GM13977 (cell line): ENCODE measurements at regions not wholly inside any gene's neighbourhood (a gene's known extent, or its start where the extent isn't known, plus 50 kb on each side); places are given as distances from the start of the nearest gene placed in this dataset.
"Not testable (repeated sequence)": the region's sequence is repeated elsewhere in the genome, so short reads cannot be mapped to it uniquely, and the experiment has no call there.

Experiments
- DNase-seq: peaks from one replicate; pipeline ENCODE4 v3.0.0; 2012; ENCODE audit warnings: low spot score
- in situ Hi-C: fragments of 300-500 bp; cut with MboI; formaldehyde crosslinking; loops from one replicate; pipeline ENCODE4 v1.12.0; 2022; ENCODE audit warnings: low sequenced_read_pairs, low pct_unique_long_range_greater_than_20kb, mixed read lengths, inconsistent platforms; ENCODE audit not compliant: unreplicated experiment
- TF ChIP-seq, protein P1 (sequence below): IDR thresholded peaks from 2 replicates; pipeline ENCODE4 v1.5.1; 2012; ENCODE audit warnings: mild to moderate bottlenecking, control low read depth; ENCODE audit not compliant: insufficient read depth; ENCODE audit errors: extremely low read depth, missing control alignments

GRCh38 chr7:81300753-81301152, 381.9 kb upstream of the SEMA3C start:
- TF ChIP-seq, protein P1, sequence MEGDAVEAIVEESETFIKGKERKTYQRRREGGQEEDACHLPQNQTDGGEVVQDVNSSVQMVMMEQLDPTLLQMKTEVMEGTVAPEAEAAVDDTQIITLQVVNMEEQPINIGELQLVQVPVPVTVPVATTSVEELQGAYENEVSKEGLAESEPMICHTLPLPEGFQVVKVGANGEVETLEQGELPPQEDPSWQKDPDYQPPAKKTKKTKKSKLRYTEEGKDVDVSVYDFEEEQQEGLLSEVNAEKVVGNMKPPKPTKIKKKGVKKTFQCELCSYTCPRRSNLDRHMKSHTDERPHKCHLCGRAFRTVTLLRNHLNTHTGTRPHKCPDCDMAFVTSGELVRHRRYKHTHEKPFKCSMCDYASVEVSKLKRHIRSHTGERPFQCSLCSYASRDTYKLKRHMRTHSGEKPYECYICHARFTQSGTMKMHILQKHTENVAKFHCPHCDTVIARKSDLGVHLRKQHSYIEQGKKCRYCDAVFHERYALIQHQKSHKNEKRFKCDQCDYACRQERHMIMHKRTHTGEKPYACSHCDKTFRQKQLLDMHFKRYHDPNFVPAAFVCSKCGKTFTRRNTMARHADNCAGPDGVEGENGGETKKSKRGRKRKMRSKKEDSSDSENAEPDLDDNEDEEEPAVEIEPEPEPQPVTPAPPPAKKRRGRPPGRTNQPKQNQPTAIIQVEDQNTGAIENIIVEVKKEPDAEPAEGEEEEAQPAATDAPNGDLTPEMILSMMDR: no peak
- in situ Hi-C loops: no loop called here
- DNase-seq: no peak

DNA sequence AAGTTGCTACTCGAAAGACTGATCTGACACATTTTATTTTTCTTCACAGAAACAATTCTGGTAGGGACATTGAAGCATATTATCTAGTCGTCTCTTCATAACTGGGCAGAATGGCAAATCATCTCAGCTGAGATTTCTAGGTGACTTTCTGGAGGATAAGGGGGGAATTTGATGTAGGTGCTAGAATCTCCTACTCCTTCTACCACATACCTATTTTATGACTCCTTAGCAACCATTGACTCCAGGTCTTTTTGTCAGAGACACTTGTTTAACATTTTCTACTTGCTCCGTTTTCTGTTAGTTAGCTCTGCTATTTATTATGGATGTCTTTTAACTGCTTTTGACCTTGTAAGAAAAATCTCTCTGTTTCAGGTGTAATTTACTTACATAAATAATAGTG, 380.9 kb upstream of the SEMA3C start:
- in situ Hi-C loops: no loop called here

GRCh38 chr7:81298951-81299666, 380.3 kb upstream of the SEMA3C start:
- no peak for DNase-seq
- in situ Hi-C loops: no loop called here
- TF ChIP-seq, protein P1: no peak

More for the DNA sequence above, 380.9 kb upstream of the SEMA3C start:
- TF ChIP-seq, protein P1: no peak
- no peak for DNase-seq

- DNase-seq: no peak
- TF ChIP-seq, protein P1: no peak
- in situ Hi-C loops: no loop called here
Observed at GRCh38 chr7:81297317-81297716, 378.5 kb upstream of the SEMA3C start.

GRCh38 chr7:81296726-81297125, 377.9 kb upstream of the SEMA3C start:
- no peak for DNase-seq
- in situ Hi-C loops: no loop called here
- TF ChIP-seq, protein P1: no peak

DNA sequence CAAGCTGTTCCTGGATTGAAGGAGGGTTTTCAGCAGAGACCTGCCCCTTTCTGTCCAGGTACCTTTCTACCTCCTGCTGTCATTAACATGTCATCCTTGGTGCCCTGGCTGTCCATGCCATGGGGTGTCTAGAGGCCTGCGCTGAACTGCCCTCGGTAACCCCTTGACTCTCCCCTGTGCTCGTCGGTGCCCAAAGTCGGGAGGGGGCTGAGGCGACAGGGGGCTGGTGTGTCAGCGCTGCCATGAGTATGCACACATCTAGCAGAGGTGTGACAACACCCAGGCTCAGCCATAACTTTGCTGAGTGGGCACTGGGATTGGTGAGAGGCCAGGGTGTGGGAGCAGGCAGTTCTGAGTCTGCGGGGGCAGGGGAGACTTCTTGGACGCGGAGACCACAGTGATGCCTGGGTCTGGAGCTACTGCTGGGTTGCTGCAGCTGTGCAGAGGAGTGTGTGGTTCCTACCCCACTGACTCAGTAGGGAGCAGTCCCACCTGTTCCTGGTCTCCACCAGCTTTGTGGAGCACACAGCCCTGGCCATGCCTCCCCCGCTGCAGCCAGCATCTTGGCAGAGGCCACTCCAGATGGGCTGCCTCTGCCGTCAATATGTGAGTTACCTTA, 376.2 kb upstream of the SEMA3C start:
- no peak for DNase-seq
- TF ChIP-seq, protein P1: no peak
- in situ Hi-C loops: no loop called here

- DNase-seq: no peak
- TF ChIP-seq, protein P1: no peak
- in situ Hi-C loops: no loop called here
Observed at GRCh38 chr7:81293806-81294205, 375.0 kb upstream of the SEMA3C start.

DNA sequence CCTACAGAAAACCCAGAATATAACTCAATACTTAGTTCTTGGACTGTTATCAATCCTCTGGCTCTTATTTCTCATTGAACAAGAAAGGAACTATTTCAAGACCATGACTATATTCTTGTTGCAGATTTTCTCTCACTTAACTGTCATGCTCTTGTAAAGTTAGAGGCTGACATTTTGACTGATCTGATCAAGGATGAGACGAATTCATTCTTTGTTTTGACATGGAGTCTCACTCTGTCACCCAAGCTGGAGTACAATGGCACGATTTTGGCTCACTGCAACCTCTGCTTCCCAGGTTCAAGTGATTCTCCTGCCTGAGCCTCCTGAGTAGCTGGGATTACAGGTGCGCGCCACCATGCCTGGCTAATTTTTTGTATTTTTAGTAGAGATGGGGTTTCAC, 367.9 kb upstream of the SEMA3C start:
- not testable (repeated sequence) for DNase-seq

More for the DNA sequence above, 367.9 kb upstream of the SEMA3C start:
- in situ Hi-C loops: not testable (repeated sequence)
